Common myeloid progenitor, CD34-positive (primary cell): ENCODE measurements at regions not wholly inside any gene's neighbourhood (a gene's known extent, or its start where the extent isn't known, plus 50 kb on each side); places are given as distances from the start of the nearest gene placed in this dataset.

Experiments used
- CTCF ChIA-PET: fragments of 350-600 bp; sonication (Branson Sonifier 250); formaldehyde crosslinking; loops from one replicate; lab custom pipeline; 2021; ENCODE audit warnings: antibody characterized with exemption; lab: Charles Lee
- POLR2A ChIA-PET: fragments of 350-600 bp; sonication (Branson Sonifier 250); formaldehyde crosslinking; loops from one replicate; lab custom pipeline; 2021; ENCODE audit warnings: antibody characterized with exemption; lab: Charles Lee
- DNase-seq, 3 donors: peaks; one replicate each; pipeline versions ENCODE4 v3.0.0 to v3.0.0-alpha.2; 2013
- H3K27ac ChIP-seq, 2 experiments: 1 replicate in 1 of 2; 2 replicates in 1 of 2; pipeline ENCODE4 v1.7.0; 2013; ENCODE audit warnings: inconsistent platforms in 2 of 2, low read length in 2 of 2, mild to moderate bottlenecking in 2 of 2, low read depth in 1 of 2, moderate library complexity in 1 of 2; ENCODE audit not compliant: severe bottlenecking in 2 of 2, insufficient read depth in 1 of 2, poor library complexity in 1 of 2
- H3K27me3 ChIP-seq, 5 experiments: replicated peaks in 2 of 5; 1 replicate in 3 of 5; 2 replicates in 2 of 5; pipeline versions ENCODE4 v1.6.1 to v1.7.0; 2013; ENCODE audit warnings: low read length in 4 of 5, mild to moderate bottlenecking in 2 of 5, moderate library complexity in 2 of 5, inconsistent platforms in 1 of 5; ENCODE audit not compliant: insufficient read depth in 5 of 5, control insufficient read depth in 4 of 5
- H3K36me3 ChIP-seq, 4 experiments: 1 replicate in 2 of 4; 2 replicates in 2 of 4; pipeline versions ENCODE4 v1.6.1 to v1.7.0; 2013; ENCODE audit warnings: low read length in 3 of 4, control low read depth in 1 of 4, mild to moderate bottlenecking in 1 of 4; ENCODE audit not compliant: control insufficient read depth in 4 of 4, insufficient read depth in 4 of 4
- H3K4me1 ChIP-seq, 4 experiments: 1 replicate in 3 of 4; 2 replicates in 1 of 4; pipeline versions ENCODE4 v1.6.1 to v1.7.1; 2013; ENCODE audit warnings: low read length in 3 of 4, mild to moderate bottlenecking in 3 of 4, control low read depth in 1 of 4, inconsistent platforms in 1 of 4, moderate library complexity in 1 of 4; ENCODE audit not compliant: control insufficient read depth in 4 of 4, insufficient read depth in 4 of 4; ENCODE audit errors: control extremely low read depth in 1 of 4
- H3K4me3 ChIP-seq, 7 experiments: 1 replicate in 4 of 7; 2 replicates in 3 of 7; pipeline versions ENCODE4 v1.5.1 to v1.7.0; 2013; ENCODE audit warnings: mild to moderate bottlenecking in 7 of 7, low read length in 6 of 7, moderate library complexity in 6 of 7, inconsistent platforms in 2 of 7, low read depth in 2 of 7, control low read depth in 1 of 7; ENCODE audit not compliant: insufficient read depth in 4 of 7, control insufficient read depth in 1 of 7; ENCODE audit errors: extremely low read depth in 1 of 7
- H3K9me3 ChIP-seq, 5 experiments: 1 replicate in 4 of 5; 2 replicates in 1 of 5; pipeline versions ENCODE4 v1.6.1 to v1.7.1; 2013; ENCODE audit warnings: low read length in 4 of 5, mild to moderate bottlenecking in 2 of 5, inconsistent platforms in 1 of 5, low read depth in 1 of 5, moderate library complexity in 1 of 5; ENCODE audit not compliant: control insufficient read depth in 4 of 5, insufficient read depth in 2 of 5; ENCODE audit errors: control extremely low read depth in 1 of 5
- WGBS: methylation state at CpG from one replicate; pipeline ENCODE4 v1.1.5; 2013; ENCODE audit not compliant: insufficient coverage; 5-methylcytosine and 5-hydroxymethylcytosine counted together

GRCh38 chr14:39984323-39984722 lies 552.1 kb upstream of the FBXO33 start:
- H3K27ac ChIP-seq, result no peak overlapping the region
- H3K27me3 ChIP-seq, result no peaks in the 10 kb centered on the region
- ChIA-PET CTCF (no interaction called here), POLR2A (no interaction called here)
- no peak for DNase-seq
- H3K36me3 ChIP-seq, result no peaks in the 10 kb centered on the region
- no peaks in the 10 kb centered on the region for H3K9me3 ChIP-seq
- WGBS, result 0% methylated on average over 1 of the region's 2 CpGs
- no peaks in the 10 kb centered on the region for H3K4me1 ChIP-seq
- no peak overlapping the region for H3K4me3 ChIP-seq

GRCh38 chr14:39977198-39977597 lies 545.0 kb upstream of the FBXO33 start:
- CTCF ChIA-PET, result no interaction called here
- POLR2A ChIA-PET, result no interaction called here

DNA sequence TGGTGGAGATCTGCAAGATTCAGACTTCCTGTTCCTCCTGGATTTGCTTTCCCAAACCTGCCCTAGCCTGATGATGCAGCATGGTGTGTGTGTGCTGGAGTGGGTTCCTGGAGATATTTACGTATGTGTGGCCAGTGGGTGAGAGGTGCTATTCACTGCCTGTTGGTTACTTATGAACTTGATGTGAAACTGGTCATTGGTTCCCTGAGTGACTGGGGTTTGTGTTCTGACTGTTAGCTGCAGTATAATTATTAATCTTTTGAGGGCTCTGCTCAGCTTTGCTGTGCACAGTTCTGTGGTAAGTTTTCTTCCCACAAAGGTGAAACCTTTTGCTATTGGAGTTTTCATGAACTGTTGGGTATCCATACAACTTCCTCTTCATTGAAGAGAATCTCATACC lies 541.8 kb upstream of the FBXO33 start:
- DNase-seq, result no peak
- Histone ChIP-seq H3K36me3 (no peaks in the 10 kb centered on the region), H3K4me1 (no peaks in the 10 kb centered on the region), H3K27me3 (no peaks in the 10 kb centered on the region), H3K9me3 (no peaks in the 10 kb centered on the region), H3K27ac (no peak overlapping the region), H3K4me3 (no peak overlapping the region)
- POLR2A ChIA-PET, result no interaction called here
- WGBS, result 86% methylated on average over 1 of the region's 1 CpG
- CTCF ChIA-PET, result no interaction called here

More at GRCh38 chr14:39977198-39977597, 545.0 kb upstream of the FBXO33 start:
- Histone ChIP-seq H3K4me1 (no peaks in the 10 kb centered on the region), H3K9me3 (no peaks in the 10 kb centered on the region), H3K27me3 (no peaks in the 10 kb centered on the region), H3K27ac (no peak overlapping the region), H3K4me3 (no peak overlapping the region), H3K36me3 (no peaks in the 10 kb centered on the region)
- WGBS, result no CpG with 5 or more reads among the region's 3 CpGs
- DNase-seq, result no peak

DNA sequence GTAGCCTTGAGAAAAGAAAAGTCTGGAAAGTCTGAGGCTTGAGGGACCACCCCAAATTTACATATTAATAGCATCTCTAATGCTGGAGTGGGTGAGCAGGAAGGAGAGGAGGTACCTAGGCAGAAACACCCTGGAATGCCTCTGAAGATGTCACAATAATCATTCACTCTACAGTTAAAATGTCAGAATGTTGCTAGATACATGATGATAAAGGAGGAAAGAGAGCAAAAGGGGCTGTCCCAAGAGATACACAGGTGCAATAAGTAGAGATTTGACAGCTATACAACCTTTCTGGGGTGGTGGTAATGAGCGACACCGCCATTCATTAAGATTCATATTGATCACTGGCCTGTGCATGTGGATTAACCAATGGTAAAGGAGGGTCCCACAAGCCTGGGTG lies 540.5 kb upstream of the FBXO33 start:
- Histone ChIP-seq H3K9me3 (no peaks in the 10 kb centered on the region), H3K27me3 (no peaks in the 10 kb centered on the region), H3K36me3 (no peaks in the 10 kb centered on the region), H3K27ac (no peak overlapping the region), H3K4me3 (no peak overlapping the region), H3K4me1 (no peaks in the 10 kb centered on the region)
- 95% methylated on average over 2 of the region's 2 CpGs for WGBS
- ChIA-PET POLR2A (no interaction called here), CTCF (no interaction called here)
- DNase-seq, result no peak

DNA sequence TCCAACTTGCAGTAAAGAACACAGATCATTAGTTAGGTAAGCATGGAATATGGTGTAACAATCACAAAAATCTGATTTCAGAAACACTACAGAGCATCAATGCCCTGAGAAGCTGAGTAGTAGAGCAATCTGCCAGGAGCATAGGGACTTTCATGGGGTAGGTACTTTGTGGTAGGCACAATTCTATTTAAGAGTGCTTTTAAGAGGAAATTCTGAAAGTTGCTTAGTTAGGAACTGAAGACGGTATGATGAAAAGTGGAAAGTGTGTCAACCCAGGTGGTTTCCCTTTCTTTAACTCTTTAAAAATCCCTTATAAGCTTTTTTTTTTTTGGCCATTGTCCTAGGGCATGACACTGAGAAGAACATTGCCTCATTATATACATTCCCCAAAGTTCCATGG lies 535.7 kb upstream of the FBXO33 start:
- H3K27me3 ChIP-seq, result no peaks in the 10 kb centered on the region
- no peak overlapping the region for H3K27ac ChIP-seq
- H3K36me3 ChIP-seq, result no peaks in the 10 kb centered on the region
- CTCF ChIA-PET, result no interaction called here
- no peaks in the 10 kb centered on the region for H3K9me3 ChIP-seq
- 100% methylated on average over 1 of the region's 1 CpG for WGBS
- no peaks in the 10 kb centered on the region for H3K4me1 ChIP-seq
- no peak overlapping the region for H3K4me3 ChIP-seq
- POLR2A ChIA-PET, result no interaction called here
- DNase-seq, result no peak

DNA sequence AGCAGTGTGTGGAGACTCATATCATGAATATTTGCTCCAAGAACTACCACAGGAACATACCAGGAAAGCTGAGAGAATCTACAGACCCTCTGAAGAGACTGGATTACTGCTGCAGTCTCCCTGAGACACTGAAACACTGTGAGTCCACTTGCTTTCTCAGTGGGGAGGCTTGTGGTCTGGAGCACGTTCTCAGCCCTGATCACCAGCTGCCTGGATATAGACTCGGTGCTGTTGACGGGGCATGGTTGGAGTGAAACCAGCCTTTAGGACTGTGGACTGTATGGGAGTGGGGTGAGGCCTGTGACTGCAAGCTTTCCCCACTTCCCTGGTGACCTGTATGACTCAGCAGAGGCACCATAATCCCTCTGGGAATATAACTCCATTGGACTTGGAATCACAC lies 525.8 kb upstream of the FBXO33 start:
- POLR2A ChIA-PET, result no interaction called here
- 67% methylated on average over 1 of the region's 3 CpGs for WGBS

GRCh38 chr14:39957290-39957689 lies 525.1 kb upstream of the FBXO33 start:
- Histone ChIP-seq H3K36me3 (no peaks in the 10 kb centered on the region), H3K4me3 (no peak overlapping the region), H3K27ac (no peak overlapping the region), H3K27me3 (no peaks in the 10 kb centered on the region), H3K4me1 (no peaks in the 10 kb centered on the region), H3K9me3 (no peaks in the 10 kb centered on the region)
- ChIA-PET CTCF (interaction anchor here (1.0 kb wide), 1 partner anchor 12 kb away, joined by 3 read pairs; no protein-coding TSS in a partner anchor), POLR2A (no interaction called here)
- 86% methylated on average over 1 of the region's 3 CpGs for WGBS
- DNase-seq, result no peak

More for the DNA sequence above, 525.8 kb upstream of the FBXO33 start:
- Histone ChIP-seq H3K27me3 (no peaks in the 10 kb centered on the region), H3K36me3 (no peaks in the 10 kb centered on the region), H3K27ac (no peak overlapping the region), H3K9me3 (no peaks in the 10 kb centered on the region), H3K4me3 (no peak overlapping the region), H3K4me1 (no peaks in the 10 kb centered on the region)
- CTCF ChIA-PET, result interaction anchor here (1.0 kb wide), 1 partner anchor 11 kb away, joined by 3 read pairs; no protein-coding TSS in a partner anchor
- DNase-seq, result no peak
